Ureter (tissue), 1 donor: ENCODE measurements at regions not wholly inside any gene's neighbourhood (a gene's known extent, or its start where the extent isn't known, plus 50 kb on each side); places are given as distances from the start of the nearest gene placed in this dataset.

Experiments used
- DNase-seq: peaks from one replicate; pipeline ENCODE4 v3.0.0-alpha.2; 2020; ENCODE audit warnings: low spot score
- donor health status: DM: yes; HTN: yes; CAD: no.

DNA sequence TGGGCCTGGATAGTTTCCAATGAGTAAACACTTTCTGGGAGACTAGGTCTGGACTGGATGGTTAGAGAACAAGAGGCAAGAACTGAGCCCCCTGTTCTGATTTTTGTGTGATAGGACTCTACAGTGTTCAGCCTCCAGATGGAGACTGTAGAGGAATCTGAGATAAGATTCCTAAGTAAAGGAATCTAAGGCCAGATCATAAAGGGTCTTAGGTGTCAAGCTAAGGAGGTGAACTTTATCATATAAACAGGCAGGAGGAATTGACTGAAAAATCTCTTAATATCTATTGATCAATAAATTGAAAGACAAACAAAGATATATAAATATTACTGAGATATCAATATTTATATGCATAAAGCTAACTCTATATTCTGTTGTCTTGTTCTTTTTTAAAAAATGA, 449.1 kb upstream of the DAB1 start:
- DNase-seq = no peak

- no peak for DNase-seq
These were observed 445.0 kb upstream of the DAB1 start for GRCh38 chr1:57868908-57869307.

GRCh38 chr1:57868239-57868638, 444.4 kb upstream of the DAB1 start:
- DNase-seq = no peak

GRCh38 chr1:57866998-57867397, 443.1 kb upstream of the DAB1 start:
- no peak for DNase-seq

DNA sequence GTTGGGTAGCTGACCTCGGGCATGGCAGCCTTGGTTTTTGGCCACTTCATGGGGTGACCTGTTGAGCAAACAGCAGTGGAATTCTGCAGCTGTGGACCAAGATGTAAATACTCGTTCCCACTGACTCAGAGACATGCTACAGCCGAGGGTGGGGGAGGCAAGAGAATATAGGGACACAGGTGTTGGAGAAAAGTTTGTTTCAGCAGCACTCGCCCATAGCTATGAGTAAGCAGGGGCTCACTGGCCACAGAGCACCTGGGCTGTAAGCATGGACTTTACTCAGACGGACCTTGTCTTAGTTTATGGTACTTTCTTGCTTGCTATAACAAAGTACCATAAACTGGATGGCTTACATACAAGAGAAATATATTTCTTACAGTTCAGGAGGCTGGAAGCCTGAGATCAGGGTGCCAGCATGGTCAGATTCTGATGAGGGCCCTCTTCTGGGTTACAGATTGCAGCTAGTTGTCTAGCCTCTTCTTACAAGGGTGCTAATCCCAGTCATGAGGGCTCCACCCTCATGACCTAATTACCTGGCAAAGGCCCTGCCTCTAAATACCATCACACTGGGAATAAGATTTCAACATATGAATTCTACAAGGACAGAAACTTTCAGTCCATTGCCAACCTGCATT, 437.2 kb upstream of the DAB1 start:
- DNase-seq = no peak

DNA sequence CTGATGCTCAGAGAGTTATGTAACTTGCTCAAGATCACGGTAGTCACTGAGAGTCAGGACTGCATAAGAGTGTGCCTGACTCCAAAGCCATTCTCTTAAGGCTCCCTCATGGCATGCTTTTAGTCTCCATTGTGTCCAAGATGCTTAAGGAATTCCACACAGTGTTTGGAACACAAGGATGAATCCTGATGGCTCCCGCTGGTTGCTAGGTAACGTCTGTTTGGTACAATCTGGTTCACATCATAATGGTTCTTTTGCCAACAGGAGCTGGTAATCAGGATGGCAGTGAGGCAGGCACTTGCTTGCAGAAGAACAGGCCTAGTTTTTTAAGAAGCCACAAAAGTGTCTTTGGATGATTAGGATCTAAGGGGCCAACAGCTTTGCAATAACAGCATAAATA, 436.5 kb upstream of the DAB1 start:
- no peak for DNase-seq

GRCh38 chr1:57858740-57859139, 434.9 kb upstream of the DAB1 start:
- DNase-seq = no peak

- no peak for DNase-seq
These were observed 433.9 kb upstream of the DAB1 start for GRCh38 chr1:57857809-57858208.

DNA sequence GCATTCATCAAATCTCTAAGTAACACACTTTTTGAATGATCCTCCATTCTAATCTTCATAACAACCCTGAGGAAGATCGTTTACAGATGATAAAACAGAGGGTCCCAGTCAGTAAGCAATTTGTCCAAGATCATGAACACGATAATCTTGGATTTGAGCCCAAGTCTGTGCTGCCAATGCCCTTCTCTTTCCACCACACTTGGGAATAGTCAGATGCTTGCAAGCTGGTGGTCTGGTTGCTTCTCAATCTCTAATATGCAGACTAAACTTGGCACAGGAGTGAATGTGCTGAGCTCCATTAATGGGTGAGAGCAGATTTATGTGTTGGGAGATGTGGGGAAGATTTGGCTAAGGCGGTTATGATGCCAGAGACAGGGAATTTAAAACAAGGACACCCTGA, 430.6 kb upstream of the DAB1 start:
- DNase-seq = no peak

- no peak for DNase-seq
These were observed 426.5 kb upstream of the DAB1 start for GRCh38 chr1:57850176-57850940.

DNA sequence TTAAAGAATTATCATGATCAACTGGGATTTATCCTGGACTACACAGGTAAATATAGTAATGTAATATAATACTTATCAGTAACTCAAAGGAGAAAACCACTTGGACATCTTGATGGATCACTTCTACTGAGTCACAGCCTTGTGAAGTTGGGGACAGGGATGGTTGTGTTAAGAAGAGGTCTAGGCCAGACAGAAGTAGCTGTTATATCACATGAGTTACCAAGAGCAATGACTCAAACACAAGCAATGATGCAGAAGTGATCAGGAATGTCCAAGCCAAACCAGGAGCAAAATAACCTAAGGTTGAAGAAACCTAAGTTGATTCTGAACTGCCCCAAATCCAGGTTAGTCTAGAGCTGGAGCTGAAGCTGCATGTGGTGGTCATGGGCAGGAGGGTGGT, 424.5 kb upstream of the DAB1 start:
- DNase-seq = no peak

DNA sequence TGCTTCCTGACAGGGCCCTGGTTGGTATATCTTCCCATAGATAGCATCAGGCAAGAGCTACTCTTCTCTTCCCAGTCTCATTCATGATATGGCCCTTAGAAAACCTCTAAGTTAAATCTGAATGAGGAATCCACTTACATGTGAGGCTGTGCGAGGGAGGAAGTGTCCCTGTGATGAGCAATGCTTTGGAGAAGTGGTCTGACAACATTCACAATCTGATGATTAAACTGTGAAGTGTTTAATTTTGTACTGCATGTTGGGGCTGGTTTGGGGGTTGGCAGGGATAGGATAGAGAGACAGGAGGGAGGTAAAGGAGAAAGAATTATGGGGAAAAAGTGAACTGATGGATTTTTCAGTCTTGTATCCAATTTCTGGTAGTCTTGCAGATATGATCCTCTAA, 421.2 kb upstream of the DAB1 start:
- DNase-seq = no peak

- DNase-seq = no peak
These were observed 420.6 kb upstream of the DAB1 start for GRCh38 chr1:57844382-57844980.

GRCh38 chr1:57843760-57844159, 419.9 kb upstream of the DAB1 start:
- DNase-seq = no peak

DNA sequence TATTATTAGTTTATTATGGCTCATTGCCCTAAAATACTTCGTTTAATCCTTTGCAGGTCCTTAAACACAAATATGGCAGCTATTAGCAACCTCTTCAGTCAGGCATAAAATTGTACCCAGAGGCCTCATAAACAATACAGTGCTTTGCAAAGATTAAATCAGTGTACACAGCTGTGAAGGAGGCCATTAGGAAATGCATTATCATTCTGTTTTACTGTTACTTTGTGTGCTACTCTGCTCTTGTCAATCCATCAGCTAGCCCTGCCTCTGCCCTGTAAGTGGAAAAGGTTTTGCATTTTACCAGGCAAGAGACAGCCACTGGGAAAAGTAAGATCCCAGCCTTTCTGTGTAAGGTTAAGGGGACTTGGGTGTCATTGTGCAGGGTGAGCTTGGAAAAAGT, 415.7 kb upstream of the DAB1 start:
- DNase-seq = no peak

DNA sequence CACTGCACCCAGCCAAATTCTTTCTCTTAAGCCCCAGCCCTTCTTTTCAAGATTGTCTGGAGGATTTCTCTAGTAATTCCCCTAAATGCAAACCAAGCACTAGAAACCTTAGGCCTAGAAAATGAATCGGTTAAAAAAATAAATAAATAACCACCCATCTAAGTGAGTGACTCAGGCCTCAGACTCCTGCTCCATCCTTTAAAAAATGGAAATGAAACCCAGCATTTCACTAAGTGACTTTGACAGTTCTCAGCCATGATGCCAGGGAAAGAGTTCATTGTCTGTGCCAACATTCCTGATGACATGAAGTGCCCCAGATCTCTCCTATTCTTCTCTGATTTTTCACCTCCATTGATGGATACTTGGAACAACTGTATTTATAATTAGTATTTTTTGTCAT, 415.2 kb upstream of the DAB1 start:
- DNase-seq = no peak

GRCh38 chr1:57835620-57836019, 411.8 kb upstream of the DAB1 start:
- DNase-seq = no peak

GRCh38 chr1:57833296-57833695, 409.4 kb upstream of the DAB1 start:
- DNase-seq = no peak

- DNase-seq = no peak
These were observed 408.8 kb upstream of the DAB1 start for GRCh38 chr1:57832612-57833011.

DNA sequence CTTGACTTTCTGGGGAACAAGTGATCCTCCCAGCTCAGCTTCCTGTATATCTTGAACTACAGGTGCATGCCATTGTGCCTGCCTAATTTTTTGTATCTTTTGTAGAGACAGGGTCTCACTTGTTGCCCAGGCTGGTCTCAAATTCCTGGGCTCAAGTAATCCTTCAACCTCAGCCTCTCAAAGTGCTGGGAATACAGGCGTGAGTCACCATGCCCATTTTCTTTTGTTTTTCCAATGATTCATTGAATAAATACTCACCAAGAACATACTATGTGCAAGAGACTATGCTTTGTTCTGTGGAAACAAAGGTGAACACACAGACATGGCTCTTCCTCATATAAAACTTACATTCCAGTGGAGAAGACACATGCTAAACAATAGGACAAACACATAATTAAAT, 407.8 kb upstream of the DAB1 start:
- no peak for DNase-seq

DNA sequence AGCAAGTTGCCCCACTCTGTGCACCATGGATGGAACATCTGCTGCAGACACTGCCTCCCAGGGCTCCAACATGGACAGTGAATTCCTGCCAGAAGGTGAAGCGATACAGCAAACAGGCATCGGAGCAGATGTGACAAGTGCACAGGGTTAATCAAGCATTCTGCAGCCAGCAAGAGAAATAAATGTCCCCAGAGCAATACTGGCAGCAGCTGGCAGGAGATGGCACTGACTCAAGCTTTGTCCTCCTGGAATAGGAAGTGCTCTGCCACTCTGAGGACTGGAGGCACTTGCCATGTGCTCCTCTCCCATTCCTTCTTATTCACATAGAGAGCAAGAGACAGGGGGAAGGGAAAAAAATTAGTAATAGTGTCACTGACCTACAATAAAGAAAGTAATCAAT, 402.7 kb upstream of the DAB1 start:
- no peak for DNase-seq

- no peak for DNase-seq
These were observed 400.7 kb upstream of the DAB1 start for GRCh38 chr1:57824535-57824934.

DNA sequence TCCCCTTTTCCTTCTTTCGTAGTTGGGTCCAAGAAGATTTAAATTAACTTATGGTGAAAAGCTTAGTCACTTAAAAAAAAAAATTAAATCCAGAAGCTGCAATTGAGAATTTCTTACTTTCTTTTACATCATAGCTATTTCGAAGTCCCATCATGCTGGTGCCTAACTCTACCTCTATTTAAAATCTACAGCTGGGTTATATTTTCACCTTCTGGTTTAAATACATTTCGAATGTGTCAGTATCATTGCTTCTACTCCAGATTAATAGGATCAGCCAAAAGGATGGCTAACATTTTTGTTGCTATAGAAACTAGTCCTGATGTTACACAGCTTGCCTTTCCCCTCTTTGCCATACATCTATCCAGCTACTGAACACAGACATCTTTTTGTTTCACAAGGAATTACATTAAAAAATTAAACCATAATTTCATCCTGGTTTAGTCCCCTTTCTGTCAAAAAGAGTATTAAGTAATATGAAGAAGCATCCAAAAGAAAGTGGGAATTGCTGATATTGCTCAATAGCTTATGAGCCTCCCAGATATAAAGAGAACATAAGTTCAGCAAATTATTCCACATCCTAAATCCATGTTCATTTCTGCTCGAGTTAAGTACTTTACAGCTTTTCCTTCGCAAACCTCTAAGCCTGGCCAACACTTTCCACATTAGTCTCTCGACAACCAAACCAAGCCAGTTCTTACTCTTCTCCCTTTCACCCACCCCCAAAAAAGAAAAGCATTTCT, 396.7 kb upstream of the DAB1 start:
- no peak for DNase-seq
